ENCODE measurements at regions not wholly inside any gene's neighbourhood (a gene's known extent, or its start where the extent isn't known, plus 50 kb on each side); places are given as distances from the start of the nearest gene placed in this dataset.

DNA sequence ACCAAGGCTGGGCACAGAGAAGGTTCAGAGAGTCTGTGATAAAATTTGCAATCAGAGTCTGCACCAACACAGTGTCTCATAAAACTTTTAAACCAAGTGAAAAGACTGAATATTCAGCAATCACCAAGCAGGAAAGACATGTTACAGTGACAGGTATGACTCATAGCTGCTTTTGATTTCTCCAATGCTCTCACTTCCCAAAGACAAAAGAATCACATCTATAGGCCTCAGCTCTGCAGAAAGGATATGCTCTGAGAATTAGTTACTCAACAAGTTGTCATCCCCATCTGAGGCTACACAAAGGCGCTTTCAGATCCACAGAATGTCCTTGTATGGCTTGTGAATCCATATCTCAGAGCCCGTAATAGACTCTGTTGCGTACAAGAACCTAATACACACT, 92.5 kb downstream of the KCNF1 start:
- CTCF ChIA-PET (ENCODE audit: partially characterized antibody), result interaction anchor here (0.7 kb wide), 2 partner anchors 71 to 167 kb away, joined by 3 read pairs; no protein-coding TSS in a partner anchor
- FAIRE-seq, result no peak
- no peak overlapping the region for H3K4me3 ChIP-seq (ENCODE audit: extremely low read depth in 1 of 4, insufficient read depth in 2 of 4, low read depth in 3 of 4, low read length in 4 of 4)
- no peaks in the 10 kb centered on the region for H3K79me2 ChIP-seq (ENCODE audit: control insufficient read depth in 1 of 2, insufficient read depth in 2 of 2, low read length in 2 of 2)
- no peaks in the 10 kb centered on the region for H3K27me3 ChIP-seq (replicated peaks in 1 of 4; ENCODE audit: control insufficient read depth in 3 of 4, extremely low read depth in 1 of 4, insufficient read depth in 3 of 4, low read length in 3 of 4)
- TF ChIP-seq, protein P1, sequence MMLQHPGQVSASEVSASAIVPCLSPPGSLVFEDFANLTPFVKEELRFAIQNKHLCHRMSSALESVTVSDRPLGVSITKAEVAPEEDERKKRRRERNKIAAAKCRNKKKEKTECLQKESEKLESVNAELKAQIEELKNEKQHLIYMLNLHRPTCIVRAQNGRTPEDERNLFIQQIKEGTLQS (IDR thresholded peaks at IDR 0.05; ENCODE audit: insufficient read depth, low read depth, low read length), result no peak
- TF ChIP-seq SUZ12 (IDR thresholded peaks at IDR 0.05; ENCODE audit: low read length) (no peak), TAF7 (optimal IDR thresholded peaks at IDR 0.05; ENCODE audit: borderline replicate concordance, low read depth, low read length) (no peak), RAD21 (IDR thresholded peaks at IDR 0.05 in 1 of 2, conservative IDR thresholded peaks at IDR 0.05 in 1 of 2; ENCODE audit: low read depth in 2 of 2, low read length in 2 of 2) (no peak), TAF1 (IDR thresholded peaks at IDR 0.05; ENCODE audit: low read depth, low read length) (no peak), SP1 (IDR thresholded peaks at IDR 0.05; ENCODE audit: low read depth, low read length) (no peak), SIRT6 (IDR thresholded peaks at IDR 0.05; ENCODE audit: low read length) (no peak)
- H3K36me3 ChIP-seq (ENCODE audit: control insufficient read depth in 2 of 4, insufficient read depth in 4 of 4, low read length in 3 of 4), result no peaks in the 10 kb centered on the region; a peak in 1 of 8 replicates
- no peak overlapping the region for H3K23ac ChIP-seq (ENCODE audit: insufficient read length)
- H4K8ac ChIP-seq (ENCODE audit: extremely low read depth, insufficient read depth, low read length), result no peak overlapping the region
- H3K79me1 ChIP-seq (ENCODE audit: low read depth, low read length), result no peaks in the 10 kb centered on the region
- no peak overlapping the region for H3K9ac ChIP-seq (replicated peaks in 1 of 4; ENCODE audit: extremely low read depth in 1 of 4, low read depth in 3 of 4, low read length in 3 of 4)
- no peak overlapping the region; the same call in 1 of the 2 replicates for H2AFZ ChIP-seq (ENCODE audit: low read length)
- H2BK12ac ChIP-seq (ENCODE audit: low read depth, low read length), result no peak overlapping the region
- no peak overlapping the region for H2BK120ac ChIP-seq (replicated peaks; ENCODE audit: low read depth, low read length)
- H3K4ac ChIP-seq (replicated peaks; ENCODE audit: insufficient read length, low read depth, low read length), result no peak overlapping the region
- WGBS, 2 experiments (ENCODE audit: extremely low coverage in 1 of 2, insufficient coverage in 1 of 2, insufficient read length in 1 of 2, insufficient replicate concordance in 2 of 2, low coverage in 1 of 2, low lambda C conversion rate in 2 of 2, missing lambda C conversion rate in 1 of 2), result 84% methylated on average over 3 of the region's 3 CpGs; no CpG with 5 or more reads in 1 of the 2 experiments
- H4K91ac ChIP-seq (replicated peaks; ENCODE audit: insufficient read length, low read length), result no peak overlapping the region
- H3K23me2 ChIP-seq (ENCODE audit: low read depth, low read length), result no peaks in the 10 kb centered on the region
- no peak overlapping the region for H3K14ac ChIP-seq (ENCODE audit: insufficient read length)
- no peak overlapping the region for H3K56ac ChIP-seq (replicated peaks; ENCODE audit: insufficient read length, low read depth, low read length)
- no peak overlapping the region for H2BK5ac ChIP-seq (ENCODE audit: low read depth, low read length)
- peaks cover 0 to 4% (median 0%) of the 10 kb centered on the region in 4 experiments; a peak in 1 of 7 replicates for H3K4me1 ChIP-seq (replicated peaks in 1 of 4; ENCODE audit: control insufficient read depth in 3 of 4, insufficient read depth in 4 of 4, low read length in 3 of 4)
- H2BK15ac ChIP-seq (ENCODE audit: low read length), result no peak overlapping the region
- no peak overlapping the region for H3K27ac ChIP-seq (ENCODE audit: low read depth, low read length)
- DNase-seq (ENCODE audit: low read depth in 1 of 2, low spot score in 2 of 2), result no peak
- POLR2A ChIA-PET (ENCODE audit: partially characterized antibody), result interaction anchor here (1.5 kb wide), 1 partner anchor 22 kb away, joined by 3 read pairs; no protein-coding TSS in a partner anchor
- H3K4me2 ChIP-seq (ENCODE audit: insufficient read depth in 1 of 2, low read depth in 2 of 2, low read length in 2 of 2), result no peak overlapping the region
- no peak overlapping the region for H2BK20ac ChIP-seq (ENCODE audit: low read length)
- no peaks in the 10 kb centered on the region for H3K9me3 ChIP-seq (ENCODE audit: insufficient read depth in 2 of 2, low read depth in 1 of 2, low read length in 1 of 2)
- H4K5ac ChIP-seq (ENCODE audit: insufficient read length, low read depth, low read length), result no peak overlapping the region
- no peaks in the 10 kb centered on the region for H4K20me1 ChIP-seq (replicated peaks in 1 of 2; ENCODE audit: control insufficient read depth in 1 of 2, insufficient read depth in 2 of 2, low read length in 2 of 2)
- H2AK5ac ChIP-seq (ENCODE audit: low read depth, low read length), result no peak overlapping the region
- no peak overlapping the region for H3K18ac ChIP-seq (ENCODE audit: extremely low read depth, low read length)

All from H1 (cell line).